HEK293T (cell line): ENCODE measurements at regions not wholly inside any gene's neighbourhood (a gene's known extent, or its start where the extent isn't known, plus 50 kb on each side); places are given as distances from the start of the nearest gene placed in this dataset.

Source experiments
- ARNT ChIP-seq: fragments of 450-650 bp; IDR thresholded peaks from 2 replicates; pipeline ENCODE4 v1.6.1; 2017; ENCODE audit warnings: mild to moderate bottlenecking
- BHLHE40 ChIP-seq: fragments of 450-650 bp; IDR thresholded peaks from 2 replicates; pipeline ENCODE4 v1.6.1; 2016; ENCODE audit warnings: mild to moderate bottlenecking, moderate library complexity, borderline replicate concordance
- ELF4 ChIP-seq: fragments of 450-650 bp; IDR thresholded peaks from 2 replicates; pipeline ENCODE4 v1.6.1; 2017; ENCODE audit warnings: antibody characterized with exemption
- FOXK2 ChIP-seq: fragments of 450-650 bp; IDR thresholded peaks from 2 replicates; pipeline ENCODE4 v1.6.1; 2016; ENCODE audit warnings: mild to moderate bottlenecking
- FOXM1 ChIP-seq: fragments of 450-650 bp; IDR thresholded peaks from 2 replicates; pipeline ENCODE4 v1.6.1; 2017; ENCODE audit warnings: mild to moderate bottlenecking, borderline replicate concordance
- HDGF ChIP-seq: fragments of 450-650 bp; IDR thresholded peaks from 2 replicates; pipeline ENCODE4 v1.6.1; 2017; ENCODE audit warnings: antibody characterized with exemption, borderline replicate concordance
- L3MBTL2 ChIP-seq: fragments of 450-650 bp; conservative IDR thresholded peaks from 2 replicates; pipeline ENCODE4 v1.6.1; 2016; ENCODE audit warnings: mild to moderate bottlenecking
- PKNOX1 ChIP-seq: fragments of 450-650 bp; IDR thresholded peaks from 2 replicates; pipeline ENCODE4 v1.6.1; 2016
- SP1 ChIP-seq: fragments of 450-650 bp; IDR thresholded peaks from 2 replicates; pipeline ENCODE4 v1.6.1; 2017
- SUZ12 ChIP-seq: fragments of 450-650 bp; IDR thresholded peaks from 2 replicates; pipeline ENCODE4 v1.6.1; 2016; ENCODE audit warnings: mild to moderate bottlenecking

GRCh38 chr6:12403947-12404647 is 113.9 kb downstream of the EDN1 start:
- TF ChIP-seq HDGF = no peak
- TF ChIP-seq FOXM1 = no peak
- no peak for TF ChIP-seq BHLHE40
- TF ChIP-seq ELF4 = no peak
- no peak for TF ChIP-seq SP1
- TF ChIP-seq L3MBTL2 = no peak
- TF ChIP-seq FOXK2 = no peak
- TF ChIP-seq ARNT = no peak
- TF ChIP-seq PKNOX1 = no peak
- no peak for TF ChIP-seq SUZ12
